Stomach (tissue), 8 donors: ENCODE measurements at regions not wholly inside any gene's neighbourhood (a gene's known extent, or its start where the extent isn't known, plus 50 kb on each side); places are given as distances from the start of the nearest gene placed in this dataset.

Source experiments
- DNase-seq, 2 donors: peaks; one replicate each; pipeline versions ENCODE4 v3.0.0 to v3.0.0-alpha.2; 2013 to 2019
- H3K27ac ChIP-seq, 5 donors: fragments of 200-600 bp in 4 of 5; sonication (generic) in 4 of 5; one replicate each; pipeline ENCODE4 v1.5.1; 2013 to 2019; ENCODE audit warnings: mild to moderate bottlenecking in 1 of 5, moderate library complexity in 1 of 5
- H3K27me3 ChIP-seq, 3 donors: fragments of 200-600 bp; sonication (generic); one replicate each; pipeline ENCODE4 v1.5.1; 2017 to 2019; ENCODE audit warnings: mixed run types in 1 of 3
- H3K36me3 ChIP-seq, 4 donors: fragments of 200-600 bp; sonication (generic); 1 replicate in 3 of 4; 2 replicates in 1 of 4; pipeline ENCODE4 v1.5.1; 2016 to 2019
- H3K4me1 ChIP-seq, 4 donors: fragments of 200-600 bp; sonication (generic); one replicate each; pipeline ENCODE4 v1.5.1; 2016 to 2019
- H3K4me3 ChIP-seq, 4 donors: fragments of 200-600 bp; sonication (generic) in 3 of 4; one replicate each; pipeline ENCODE4 v1.5.1; 2016 to 2019; ENCODE audit warnings: mild to moderate bottlenecking in 1 of 4
- H3K9me3 ChIP-seq, 4 donors: fragments of 200-600 bp; sonication (generic); one replicate each; pipeline ENCODE4 v1.5.1; 2016 to 2019
- CTCF ChIP-seq, 7 experiments: fragments of 450-650 bp in 4 of 7; fragments of 200-600 bp in 3 of 7; sonication (generic) in 3 of 7; IDR thresholded peaks; one replicate each; pipeline ENCODE4 v1.5.1; 2016 to 2019; ENCODE audit warnings: antibody characterized with exemption in 7 of 7, control low read depth in 2 of 7, mild to moderate bottlenecking in 1 of 7
- EP300 ChIP-seq: sonication (generic); formaldehyde crosslinking; IDR thresholded peaks from one replicate; pipeline ENCODE4 v1.6.1; 2017; ENCODE audit warnings: antibody characterized with exemption
- POLR2A ChIP-seq, 4 donors: fragments of 450-650 bp; IDR thresholded peaks; one replicate each; pipeline ENCODE4 v1.6.1; 2016; ENCODE audit warnings: antibody characterized with exemption in 4 of 4, control low read depth in 2 of 4, mild to moderate bottlenecking in 1 of 4, moderate library complexity in 1 of 4
- POLR2AphosphoS5 ChIP-seq, 3 donors: sonication (generic); formaldehyde crosslinking; IDR thresholded peaks; one replicate each; pipeline ENCODE4 v1.6.1; 2016; ENCODE audit warnings: antibody characterized with exemption in 3 of 3
- WGBS, 5 donors: extraction: QIAGEN DNeasy Blood & Tissue Kit in 3 of 5; methylation state at CpG; one replicate each; pipeline versions ENCODE4 v1.1.5 to v1.1.7; 2013 to 2018; 5-methylcytosine and 5-hydroxymethylcytosine counted together
- intact Hi-C: fragments of 100-400 bp; cut with DNase I; formaldehyde crosslinking; loops from one replicate; pipeline ENCODE4 v1.15.1; 2023; ENCODE audit warnings: low total_unique reads
- donor health status: healthy with polysubstance abuse.
- donor health status: Bipolar disorder and iron deficiency.
- donor health status: healthy.

- Histone ChIP-seq H3K4me1 (peaks cover 0 to 5% (median 0%) of the 10 kb centered on the region in 4 donors), H3K36me3 (no peaks in the 10 kb centered on the region), H3K27me3 (no peaks in the 10 kb centered on the region), H3K9me3 (no peaks in the 10 kb centered on the region), H3K4me3 (no peak overlapping the region), H3K27ac (no peak overlapping the region)
- no peak for TF ChIP-seq POLR2A (IDR thresholded peaks at IDR 0.05)
- TF ChIP-seq EP300, result no peak
- TF ChIP-seq POLR2AphosphoS5 (IDR thresholded peaks at IDR 0.05), result no peak
- TF ChIP-seq CTCF (IDR thresholded peaks at IDR 0.05), result no peak
- DNase-seq, result peak in 1 of 2 donors; percentile 10
- intact Hi-C loops, result no loop called here
Measured at GRCh38 chr12:77599782-77600467, 230.8 kb upstream of the NAV3 start.

GRCh38 chr12:77594366-77594765 is 236.3 kb upstream of the NAV3 start:
- no peak for DNase-seq
- WGBS, 5 donors, result 88 to 94% (median 93%) methylated on average over 3 of the region's 3 CpGs
- intact Hi-C loops, result no loop called here

GRCh38 chr12:77592836-77593235 is 237.9 kb upstream of the NAV3 start:
- intact Hi-C loops, result no loop called here
- no peak for DNase-seq
- TF ChIP-seq POLR2A (IDR thresholded peaks at IDR 0.05) (no peak), CTCF (IDR thresholded peaks at IDR 0.05) (no peak), EP300 (no peak), POLR2AphosphoS5 (IDR thresholded peaks at IDR 0.05) (no peak)
- H3K9me3 ChIP-seq, result no peaks in the 10 kb centered on the region
- no peaks in the 10 kb centered on the region for H3K4me1 ChIP-seq
- no peaks in the 10 kb centered on the region for H3K27me3 ChIP-seq
- no peaks in the 10 kb centered on the region for H3K36me3 ChIP-seq
- no peak overlapping the region for H3K4me3 ChIP-seq
- no peak overlapping the region for H3K27ac ChIP-seq
- WGBS, 5 donors, result 35 to 69% (median 52%) methylated on average over 2 of the region's 2 CpGs

More at GRCh38 chr12:77594366-77594765, 236.3 kb upstream of the NAV3 start:
- Histone ChIP-seq H3K9me3 (no peaks in the 10 kb centered on the region), H3K4me1 (no peaks in the 10 kb centered on the region), H3K4me3 (no peak overlapping the region), H3K36me3 (no peaks in the 10 kb centered on the region), H3K27ac (no peak overlapping the region), H3K27me3 (no peaks in the 10 kb centered on the region)
- no peak for TF ChIP-seq EP300
- TF ChIP-seq POLR2AphosphoS5 (IDR thresholded peaks at IDR 0.05), result no peak
- no peak for TF ChIP-seq CTCF (IDR thresholded peaks at IDR 0.05)
- TF ChIP-seq POLR2A (IDR thresholded peaks at IDR 0.05), result no peak

- Histone ChIP-seq H3K4me1 (no peaks in the 10 kb centered on the region), H3K36me3 (no peaks in the 10 kb centered on the region), H3K9me3 (no peaks in the 10 kb centered on the region), H3K4me3 (no peak overlapping the region), H3K27ac (no peak overlapping the region), H3K27me3 (no peaks in the 10 kb centered on the region)
- intact Hi-C loops, result no loop called here
- TF ChIP-seq EP300 (no peak), POLR2AphosphoS5 (IDR thresholded peaks at IDR 0.05) (no peak), POLR2A (IDR thresholded peaks at IDR 0.05) (no peak), CTCF (IDR thresholded peaks at IDR 0.05) (no peak)
- 80 to 83% (median 82%) methylated on average over 9 of the region's 9 CpGs for WGBS, 5 donors
- DNase-seq, result peak in 1 of 2 donors; percentile 60
Measured at GRCh38 chr12:77591959-77592743, 238.5 kb upstream of the NAV3 start.
